ENCODE measurements at regions not wholly inside any gene's neighbourhood (a gene's known extent, or its start where the extent isn't known, plus 50 kb on each side); places are given as distances from the start of the nearest gene placed in this dataset.
A peak's percentile ranks its signal among the peaks of the same experiment; 100 is the strongest.

DNA sequence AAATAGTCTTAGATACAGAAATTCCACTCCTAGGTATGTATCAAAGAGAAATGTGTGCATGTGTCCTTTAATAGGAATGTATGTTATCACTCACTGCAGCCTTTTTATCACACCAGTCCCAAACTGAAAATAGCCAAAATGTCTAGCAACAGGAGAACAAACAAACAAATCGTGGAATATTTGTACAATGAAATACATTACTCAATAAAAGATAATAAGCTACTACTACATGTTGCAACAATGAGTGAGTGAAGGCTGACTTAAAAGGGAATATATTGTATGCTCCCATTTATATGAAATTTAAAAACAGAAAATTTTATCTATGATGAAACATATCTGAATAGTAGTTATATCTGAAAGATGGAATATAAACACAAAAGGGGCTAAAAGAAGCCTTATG, 212.1 kb upstream of the PLD5 start:
- intact Hi-C loops (cut with micrococcal nuclease) = loop anchor here (2.0 kb wide), 1 partner anchor 42 kb away; no protein-coding TSS in a partner anchor
- BruUV-seq (replicated peaks) = no TSS peak
- Histone ChIP-seq H3K9me3 (replicated peaks; ENCODE audit: control insufficient read depth, insufficient read depth, low read depth, low read length) (no peaks in the 10 kb centered on the region), H3K4me2 (ENCODE audit: insufficient read depth, low read length) (no peak overlapping the region), H3K27me3 (ENCODE audit: control insufficient read depth in 2 of 2, insufficient read depth in 2 of 2, low read length in 2 of 2) (no peaks in the 10 kb centered on the region), H3K36me3 (ENCODE audit: control insufficient read depth, insufficient read depth, low read length) (no peaks in the 10 kb centered on the region), H3K9ac (ENCODE audit: insufficient read depth in 1 of 2, low read depth in 2 of 2, low read length in 2 of 2) (no peak overlapping the region), H4K20me1 (replicated peaks; ENCODE audit: control insufficient read depth, insufficient read depth, low read length) (no peaks in the 10 kb centered on the region), H3K9me1 (ENCODE audit: control insufficient read depth, insufficient read depth, low read length) (no peaks in the 10 kb centered on the region), H3K4me1 (replicated peaks in 1 of 2; ENCODE audit: control insufficient read depth in 2 of 2, insufficient read depth in 2 of 2, low read length in 2 of 2) (no peaks in the 10 kb centered on the region), H3K79me2 (ENCODE audit: control insufficient read depth, insufficient read depth, low read length) (no peaks in the 10 kb centered on the region), H2AFZ (ENCODE audit: low read depth, low read length) (no peak overlapping the region), H3K27ac (ENCODE audit: extremely low read depth, low read depth, low read length) (no peak overlapping the region), H3K4me3 (no peak overlapping the region)
- CTCF ChIA-PET (ENCODE audit: low intra/inter-chr PET ratio) = no interaction called here
- POLR2A ChIA-PET = no interaction called here
- ATAC-seq (no peak), FAIRE-seq (no peak), DNase-seq (ENCODE audit: extremely low read depth in 1 of 4, low spot score in 3 of 4) (no peak)
- in situ Hi-C loops (cut with MboI) = no loop called here
- WGBS (ENCODE audit: insufficient coverage, low coverage, missing lambda C conversion rate) = 0% methylated on average over 1 of the region's 1 CpG
- TF ChIP-seq CEBPG (CRISPR knock-in tag; IDR thresholded peaks at IDR 0.05) (no peak), CEBPG (tag; conservative IDR thresholded peaks at IDR 0.05 in 1 of 2, IDR thresholded peaks at IDR 0.05 in 1 of 2) (0 out of 4 replicates have a peak, but pooled peaks of 1 of the 2 experiments have one; percentile 6), KDM5B (IDR thresholded peaks at IDR 0.05; ENCODE audit: insufficient replicate concordance, low read depth, low read length) (no peak)

GRCh38 chr1:242735323-242735722, 210.8 kb upstream of the PLD5 start:
- POLR2A ChIA-PET = no interaction called here
- intact Hi-C loops (cut with micrococcal nuclease) = no loop called here
- no peak for TF ChIP-seq SIRT6 (IDR thresholded peaks at IDR 0.05; ENCODE audit: low read depth, low read length)
- no peak for TF ChIP-seq MYC (IDR thresholded peaks at IDR 0.05; ENCODE audit: low read depth, low read length)
- TF ChIP-seq MYC (CRISPR knock-in tag; IDR thresholded peaks at IDR 0.05; ENCODE audit: borderline replicate concordance, low read depth) = no peak
- no peak for TF ChIP-seq ZNF217 (CRISPR knock-in tag; IDR thresholded peaks at IDR 0.05)
- no peak for TF ChIP-seq NR4A1 (CRISPR knock-in tag; IDR thresholded peaks at IDR 0.05)
- TF ChIP-seq NR4A1 (tag; IDR thresholded peaks at IDR 0.05) = no peak
- TF ChIP-seq DMBX1 (CRISPR knock-in tag; IDR thresholded peaks at IDR 0.05; ENCODE audit: borderline replicate concordance) = no peak
- TF ChIP-seq, protein P1, sequence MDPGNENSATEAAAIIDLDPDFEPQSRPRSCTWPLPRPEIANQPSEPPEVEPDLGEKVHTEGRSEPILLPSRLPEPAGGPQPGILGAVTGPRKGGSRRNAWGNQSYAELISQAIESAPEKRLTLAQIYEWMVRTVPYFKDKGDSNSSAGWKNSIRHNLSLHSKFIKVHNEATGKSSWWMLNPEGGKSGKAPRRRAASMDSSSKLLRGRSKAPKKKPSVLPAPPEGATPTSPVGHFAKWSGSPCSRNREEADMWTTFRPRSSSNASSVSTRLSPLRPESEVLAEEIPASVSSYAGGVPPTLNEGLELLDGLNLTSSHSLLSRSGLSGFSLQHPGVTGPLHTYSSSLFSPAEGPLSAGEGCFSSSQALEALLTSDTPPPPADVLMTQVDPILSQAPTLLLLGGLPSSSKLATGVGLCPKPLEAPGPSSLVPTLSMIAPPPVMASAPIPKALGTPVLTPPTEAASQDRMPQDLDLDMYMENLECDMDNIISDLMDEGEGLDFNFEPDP (CRISPR knock-in tag; IDR thresholded peaks at IDR 0.05) = no peak
- no peak for TF ChIP-seq ZNF143 (CRISPR knock-in tag; IDR thresholded peaks at IDR 0.05)
- no peak for TF ChIP-seq BDP1 (IDR thresholded peaks at IDR 0.05; ENCODE audit: insufficient read depth, insufficient read length)
- TF ChIP-seq MCM7 (IDR thresholded peaks at IDR 0.05) = no peak
- no peak for TF ChIP-seq ARID1B (IDR thresholded peaks at IDR 0.05)
- no peak for TF ChIP-seq TCF7 (IDR thresholded peaks at IDR 0.05; ENCODE audit: borderline replicate concordance)

More at GRCh38 chr1:242735323-242735722, 210.8 kb upstream of the PLD5 start:
- Histone ChIP-seq H3K4me2 (ENCODE audit: insufficient read depth, low read length) (no peak overlapping the region), H4K20me1 (replicated peaks; ENCODE audit: control insufficient read depth, insufficient read depth, low read length) (no peaks in the 10 kb centered on the region), H3K9me1 (ENCODE audit: control insufficient read depth, insufficient read depth, low read length) (no peaks in the 10 kb centered on the region), H3K9me3 (replicated peaks; ENCODE audit: control insufficient read depth, insufficient read depth, low read depth, low read length) (no peaks in the 10 kb centered on the region), H3K27ac (ENCODE audit: extremely low read depth, low read depth, low read length) (no peak overlapping the region), H2AFZ (ENCODE audit: low read depth, low read length) (no peak overlapping the region), H3K79me2 (ENCODE audit: control insufficient read depth, insufficient read depth, low read length) (no peaks in the 10 kb centered on the region), H3K36me3 (ENCODE audit: control insufficient read depth, insufficient read depth, low read length) (no peaks in the 10 kb centered on the region), H3K4me3 (no peak overlapping the region), H3K9ac (ENCODE audit: insufficient read depth in 1 of 2, low read depth in 2 of 2, low read length in 2 of 2) (no peak overlapping the region), H3K4me1 (replicated peaks in 1 of 2; ENCODE audit: control insufficient read depth in 2 of 2, insufficient read depth in 2 of 2, low read length in 2 of 2) (no peaks in the 10 kb centered on the region), H3K27me3 (ENCODE audit: control insufficient read depth in 2 of 2, insufficient read depth in 2 of 2, low read length in 2 of 2) (no peaks in the 10 kb centered on the region)
- BruUV-seq (replicated peaks) = no TSS peak
- CTCF ChIA-PET (ENCODE audit: low intra/inter-chr PET ratio) = no interaction called here
- FAIRE-seq (no peak), ATAC-seq (no peak), DNase-seq (ENCODE audit: extremely low read depth in 1 of 4, low spot score in 3 of 4) (no peak)
- in situ Hi-C loops (cut with MboI) = no loop called here

All from K562 (cell line).